ENCODE measurements at regions not wholly inside any gene's neighbourhood (a gene's known extent, or its start where the extent isn't known, plus 50 kb on each side); places are given as distances from the start of the nearest gene placed in this dataset.
"Not testable (repeated sequence)": the region's sequence is repeated elsewhere in the genome, so short reads cannot be mapped to it uniquely, and the experiment has no call there.

DNA sequence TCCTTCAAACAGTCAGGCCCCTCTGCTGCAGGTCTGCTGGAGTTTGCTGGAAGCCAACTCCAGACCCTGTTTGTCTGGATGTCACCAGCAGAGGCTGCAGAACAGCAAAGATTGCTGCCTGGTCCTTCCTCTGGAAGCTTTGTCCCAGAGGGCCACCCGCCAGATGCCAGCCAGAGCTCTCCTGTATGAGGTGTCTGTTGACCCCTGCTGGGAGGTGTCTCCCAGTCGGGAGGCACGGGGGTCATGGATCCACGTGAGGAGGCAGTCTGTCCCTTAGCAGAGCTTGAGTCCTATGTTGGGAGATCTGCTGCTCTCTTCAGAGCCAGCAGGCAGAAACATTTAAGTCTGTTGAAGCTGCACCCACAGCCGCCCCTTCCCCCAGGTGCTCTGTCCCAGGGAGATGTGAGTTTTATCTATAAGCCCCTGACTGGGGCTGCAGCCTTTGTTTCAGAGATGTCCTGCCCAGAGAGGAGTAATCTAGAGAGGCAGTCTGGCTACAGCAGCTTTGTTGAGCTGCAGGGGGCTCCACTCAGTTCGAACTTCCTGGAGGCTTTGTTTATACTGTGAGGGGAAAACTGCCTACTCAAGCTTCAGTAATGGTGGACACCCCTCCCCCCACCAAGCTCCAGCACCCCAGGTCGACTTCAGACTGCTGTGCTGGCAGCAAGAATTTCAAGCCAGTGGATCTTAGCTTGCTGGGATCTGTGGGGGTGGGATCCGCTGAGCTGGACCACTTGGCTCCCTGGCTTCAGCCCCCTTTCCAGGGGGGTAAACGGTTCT lies 72.1 kb downstream of the OGFRL1 start:
- H3K9me3 Mint-ChIP-seq; H3K4me1 Mint-ChIP-seq (ENCODE audit: low read depth); H3K36me3 Mint-ChIP-seq (ENCODE audit: low read depth); H3K27me3 Mint-ChIP-seq (ENCODE audit: low read depth); H3K27ac Mint-ChIP-seq; DNase-seq (ENCODE audit: low spot score); H3K4me3 Mint-ChIP-seq: not testable (repeated sequence)

DNA sequence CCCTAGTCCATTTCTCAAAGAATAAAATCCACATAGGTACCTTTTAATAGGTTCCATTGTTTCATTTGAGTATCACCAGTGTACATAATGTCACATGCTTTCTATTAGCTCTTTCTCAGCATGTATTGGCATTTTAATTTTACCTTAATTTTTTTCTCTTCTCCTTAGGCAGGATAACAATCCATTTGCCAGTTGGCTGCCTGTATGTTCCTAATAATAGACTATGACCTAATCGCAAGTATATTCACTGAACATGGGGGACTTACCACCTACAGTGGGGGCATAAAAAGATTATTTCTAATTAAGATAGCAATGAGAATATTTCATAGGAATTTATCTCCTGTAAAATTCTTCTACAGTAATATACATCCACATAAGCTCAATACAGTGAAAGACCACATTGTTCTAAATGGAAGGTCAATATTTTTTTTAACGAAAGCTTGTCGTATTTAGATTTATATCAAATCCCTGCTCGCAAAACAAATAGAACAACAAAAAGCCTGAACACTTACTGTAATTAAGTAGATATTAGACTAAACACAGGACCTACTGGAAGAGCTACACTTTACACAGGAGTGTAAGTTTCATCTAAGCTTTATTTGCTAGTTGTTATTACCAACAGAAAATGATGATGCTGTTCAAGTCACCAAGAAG lies 76.4 kb downstream of the OGFRL1 start:
- no peaks in the 10 kb centered on the region for H3K9me3 Mint-ChIP-seq
- DNase-seq (ENCODE audit: low spot score) = no peak
- peaks cover 9% of the 10 kb centered on the region for H3K4me1 Mint-ChIP-seq (ENCODE audit: low read depth)
- no peak overlapping the region for H3K4me3 Mint-ChIP-seq
- peaks cover 3% of the 10 kb centered on the region for H3K27me3 Mint-ChIP-seq (ENCODE audit: low read depth)
- no peak overlapping the region for H3K27ac Mint-ChIP-seq
- H3K36me3 Mint-ChIP-seq (ENCODE audit: low read depth) = no peaks in the 10 kb centered on the region

DNA sequence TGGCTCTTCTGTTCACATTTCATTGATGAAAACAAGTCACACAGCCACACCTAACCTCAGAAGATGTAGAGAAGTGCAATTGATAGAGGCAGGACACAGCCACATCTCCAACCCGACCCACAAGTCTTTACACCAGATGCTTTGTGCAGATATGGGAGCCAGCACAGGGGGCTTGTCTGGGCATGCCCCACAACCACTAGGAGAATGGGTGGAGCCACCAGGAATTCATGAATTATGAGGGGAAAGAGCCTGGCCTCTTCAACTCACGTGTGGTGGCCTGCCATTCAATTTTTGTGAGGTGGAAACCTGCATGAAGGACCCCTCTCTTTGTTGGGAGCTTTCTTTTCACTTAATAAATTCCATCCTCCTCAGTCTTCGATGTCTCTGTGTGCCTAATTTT lies 79.1 kb downstream of the OGFRL1 start:
- DNase-seq (ENCODE audit: low spot score) = no peak
- Mint-ChIP-seq H3K4me3 (no peak overlapping the region), H3K27ac (no peak overlapping the region), H3K36me3 (ENCODE audit: low read depth) (no peaks in the 10 kb centered on the region), H3K27me3 (ENCODE audit: low read depth) (no peaks in the 10 kb centered on the region), H3K4me1 (ENCODE audit: low read depth) (peaks cover 9% of the 10 kb centered on the region), H3K9me3 (no peaks in the 10 kb centered on the region)

DNA sequence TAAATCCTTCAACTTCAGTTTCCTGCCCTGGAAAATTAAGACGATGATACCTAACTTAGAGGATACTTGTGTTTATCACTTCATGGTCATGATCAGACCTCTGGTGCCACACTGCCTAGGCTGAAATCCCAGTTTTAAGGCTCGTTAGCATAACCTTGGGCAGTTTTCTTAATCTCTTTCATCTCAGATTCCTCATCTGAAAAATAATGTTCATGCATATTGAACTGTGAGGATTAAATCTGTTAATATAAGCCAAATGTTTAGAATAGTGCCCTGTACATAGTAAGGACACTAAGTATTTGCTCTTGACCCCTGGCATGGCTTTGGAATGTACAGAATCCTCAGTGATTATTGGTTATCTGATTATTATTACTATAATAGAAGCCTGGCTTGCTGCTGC lies 79.7 kb downstream of the OGFRL1 start:
- Mint-ChIP-seq H3K9me3 (no peaks in the 10 kb centered on the region), H3K4me1 (ENCODE audit: low read depth) (peaks cover 9% of the 10 kb centered on the region), H3K27ac (no peak overlapping the region), H3K36me3 (ENCODE audit: low read depth) (no peaks in the 10 kb centered on the region), H3K4me3 (no peak overlapping the region), H3K27me3 (ENCODE audit: low read depth) (no peaks in the 10 kb centered on the region)
- no peak for DNase-seq (ENCODE audit: low spot score)

DNA sequence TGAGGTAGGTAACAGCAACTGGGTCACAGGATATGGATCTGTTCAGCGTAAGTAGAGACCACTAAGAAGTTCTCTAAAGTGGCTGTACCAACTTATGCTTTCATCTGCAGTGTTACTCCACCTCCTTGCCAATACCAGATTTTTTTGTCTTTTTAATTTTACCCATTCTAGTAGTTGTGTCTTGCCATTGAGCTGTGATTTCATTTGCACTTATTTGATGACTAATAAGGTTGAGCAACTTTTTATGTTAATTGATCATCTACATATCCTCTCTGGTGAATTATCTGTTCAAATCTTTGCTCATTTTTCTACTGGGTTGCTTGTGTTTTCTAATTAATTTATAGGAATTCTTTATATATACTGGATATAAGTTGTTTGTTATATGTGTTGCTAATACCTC lies 82.9 kb downstream of the OGFRL1 start:
- no peak for DNase-seq (ENCODE audit: low spot score)
- Mint-ChIP-seq H3K4me3 (no peak overlapping the region), H3K27me3 (ENCODE audit: low read depth) (peaks cover 5% of the 10 kb centered on the region), H3K9me3 (no peaks in the 10 kb centered on the region), H3K27ac (no peak overlapping the region), H3K4me1 (ENCODE audit: low read depth) (peaks cover 5% of the 10 kb centered on the region), H3K36me3 (ENCODE audit: low read depth) (no peaks in the 10 kb centered on the region)

DNA sequence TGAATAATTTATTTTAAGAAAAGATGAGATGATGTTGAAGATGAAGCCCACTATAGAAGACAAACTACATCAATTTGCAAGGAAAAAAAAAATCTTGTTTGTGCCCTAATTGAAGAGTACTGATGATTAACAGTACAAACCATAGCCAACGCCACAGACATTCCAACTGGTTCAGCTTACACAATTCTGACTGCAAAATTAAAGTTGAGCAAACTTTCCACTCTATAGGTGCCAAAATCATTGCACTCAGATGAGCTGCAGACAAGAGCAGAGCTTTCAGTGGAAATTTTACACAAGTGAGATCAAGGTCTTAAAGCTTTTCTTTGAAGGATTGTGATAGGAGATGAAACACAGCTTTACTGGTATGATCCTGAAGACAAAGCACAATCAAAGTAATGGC lies 85.3 kb downstream of the OGFRL1 start:
- Mint-ChIP-seq H3K4me3 (no peak overlapping the region), H3K27me3 (ENCODE audit: low read depth) (peaks cover 8% of the 10 kb centered on the region), H3K36me3 (ENCODE audit: low read depth) (no peaks in the 10 kb centered on the region), H3K9me3 (no peaks in the 10 kb centered on the region), H3K4me1 (ENCODE audit: low read depth) (no peaks in the 10 kb centered on the region), H3K27ac (no peak overlapping the region)
- no peak for DNase-seq (ENCODE audit: low spot score)

DNA sequence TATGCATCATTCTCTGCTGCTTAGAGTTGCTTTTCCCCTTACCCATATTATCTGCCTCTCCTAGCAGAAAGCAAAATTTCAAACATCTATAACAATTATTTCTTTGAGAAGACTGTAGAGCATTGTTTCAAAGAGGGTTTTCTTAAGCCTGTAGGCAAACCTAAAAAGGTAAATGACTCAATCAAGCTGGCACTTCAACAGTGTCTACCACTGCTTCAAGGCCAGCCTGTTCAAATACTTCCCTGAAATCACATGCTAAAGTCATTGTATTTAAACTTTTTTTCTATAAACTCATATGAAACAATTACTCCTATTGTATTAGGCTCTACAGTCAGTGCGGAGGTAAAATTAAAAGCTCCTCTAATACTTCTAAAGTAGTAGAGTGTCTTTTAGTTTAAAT lies 87.1 kb downstream of the OGFRL1 start:
- H3K27me3 Mint-ChIP-seq (ENCODE audit: low read depth) = peaks cover 8% of the 10 kb centered on the region
- no peaks in the 10 kb centered on the region for H3K4me1 Mint-ChIP-seq (ENCODE audit: low read depth)
- no peaks in the 10 kb centered on the region for H3K36me3 Mint-ChIP-seq (ENCODE audit: low read depth)
- no peak overlapping the region for H3K4me3 Mint-ChIP-seq
- H3K27ac Mint-ChIP-seq = no peak overlapping the region
- DNase-seq (ENCODE audit: low spot score) = no peak
- no peaks in the 10 kb centered on the region for H3K9me3 Mint-ChIP-seq

DNA sequence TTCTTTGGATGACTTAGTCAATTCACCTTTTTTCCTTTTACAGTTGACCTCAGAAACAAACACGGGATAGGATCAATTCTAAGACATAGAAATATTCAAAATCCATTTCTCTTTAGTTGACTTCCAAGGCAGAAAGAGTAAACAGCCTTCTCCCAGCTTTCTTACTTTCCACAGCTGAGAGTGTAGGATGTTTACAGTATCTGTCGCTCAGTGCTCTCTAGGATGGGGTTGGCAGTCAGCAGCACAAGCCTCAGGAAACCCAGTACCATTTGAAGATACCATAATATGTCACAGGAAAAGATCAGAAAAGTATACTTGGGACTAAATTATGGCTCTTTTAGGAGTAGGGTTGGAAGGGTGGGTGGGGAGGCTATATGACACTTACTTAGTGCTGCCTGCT lies 88.2 kb downstream of the OGFRL1 start:
- DNase-seq (ENCODE audit: low spot score) = no peak
- H3K4me1 Mint-ChIP-seq (ENCODE audit: low read depth) = no peaks in the 10 kb centered on the region
- H3K27me3 Mint-ChIP-seq (ENCODE audit: low read depth) = peaks cover 8% of the 10 kb centered on the region
- H3K9me3 Mint-ChIP-seq = no peaks in the 10 kb centered on the region
- H3K36me3 Mint-ChIP-seq (ENCODE audit: low read depth) = no peaks in the 10 kb centered on the region
- H3K4me3 Mint-ChIP-seq = no peak overlapping the region
- no peak overlapping the region for H3K27ac Mint-ChIP-seq

DNA sequence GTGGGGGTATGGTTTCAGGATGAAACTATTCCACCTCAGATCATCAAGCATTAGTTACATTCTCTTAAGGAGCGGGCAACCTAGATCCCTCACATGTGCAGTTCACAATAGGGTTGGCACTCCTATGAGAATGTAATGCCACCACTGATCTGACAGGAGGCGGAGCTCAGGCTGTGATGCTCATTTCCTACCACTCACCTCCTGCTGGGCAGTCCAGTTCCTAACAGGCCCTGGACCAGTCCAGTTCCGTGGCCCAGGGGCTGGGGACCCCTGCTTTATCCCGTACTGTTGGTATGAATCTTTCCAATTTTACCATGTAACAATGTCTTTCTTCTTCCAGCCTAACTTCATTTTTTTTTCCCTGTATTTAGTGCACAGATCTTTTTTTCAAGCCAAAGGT lies 94.9 kb downstream of the OGFRL1 start:
- no peak overlapping the region for H3K4me3 Mint-ChIP-seq
- no peaks in the 10 kb centered on the region for H3K4me1 Mint-ChIP-seq (ENCODE audit: low read depth)
- H3K27me3 Mint-ChIP-seq (ENCODE audit: low read depth) = no peaks in the 10 kb centered on the region
- no peaks in the 10 kb centered on the region for H3K36me3 Mint-ChIP-seq (ENCODE audit: low read depth)
- no peaks in the 10 kb centered on the region for H3K9me3 Mint-ChIP-seq
- DNase-seq (ENCODE audit: low spot score) = no peak
- H3K27ac Mint-ChIP-seq = no peak overlapping the region

DNA sequence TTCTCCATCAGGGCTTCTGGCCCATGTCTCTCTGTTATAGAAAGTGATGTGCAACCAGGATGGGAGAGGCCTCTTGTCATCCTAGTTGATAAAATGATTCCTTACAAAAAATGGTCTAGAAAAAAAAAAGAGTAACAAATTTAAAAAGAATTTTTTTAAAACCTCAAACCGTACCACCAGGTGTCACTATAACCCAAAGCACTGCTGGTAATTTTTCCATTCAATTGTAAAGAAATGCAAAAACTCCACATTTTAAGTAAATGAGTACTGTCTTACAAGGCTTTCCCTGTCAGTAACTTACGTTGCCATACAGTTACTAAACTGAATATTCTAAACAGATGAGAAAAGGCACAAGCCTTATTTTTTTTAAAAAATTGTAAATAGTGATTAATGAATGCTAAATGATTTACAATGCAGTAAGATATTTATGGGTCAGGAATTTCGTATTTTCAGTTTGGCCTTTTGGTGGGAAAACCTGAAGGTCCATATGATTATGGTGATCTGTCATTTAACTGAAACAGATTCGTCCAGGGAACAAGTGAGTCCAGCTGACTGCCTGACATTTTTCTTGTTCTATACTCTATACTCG lies 95.4 kb downstream of the OGFRL1 start:
- H3K4me3 Mint-ChIP-seq = no peak overlapping the region
- no peaks in the 10 kb centered on the region for H3K36me3 Mint-ChIP-seq (ENCODE audit: low read depth)
- no peak for DNase-seq (ENCODE audit: low spot score)
- H3K27me3 Mint-ChIP-seq (ENCODE audit: low read depth) = no peaks in the 10 kb centered on the region
- H3K4me1 Mint-ChIP-seq (ENCODE audit: low read depth) = no peaks in the 10 kb centered on the region
- no peaks in the 10 kb centered on the region for H3K9me3 Mint-ChIP-seq
- H3K27ac Mint-ChIP-seq = no peak overlapping the region

DNA sequence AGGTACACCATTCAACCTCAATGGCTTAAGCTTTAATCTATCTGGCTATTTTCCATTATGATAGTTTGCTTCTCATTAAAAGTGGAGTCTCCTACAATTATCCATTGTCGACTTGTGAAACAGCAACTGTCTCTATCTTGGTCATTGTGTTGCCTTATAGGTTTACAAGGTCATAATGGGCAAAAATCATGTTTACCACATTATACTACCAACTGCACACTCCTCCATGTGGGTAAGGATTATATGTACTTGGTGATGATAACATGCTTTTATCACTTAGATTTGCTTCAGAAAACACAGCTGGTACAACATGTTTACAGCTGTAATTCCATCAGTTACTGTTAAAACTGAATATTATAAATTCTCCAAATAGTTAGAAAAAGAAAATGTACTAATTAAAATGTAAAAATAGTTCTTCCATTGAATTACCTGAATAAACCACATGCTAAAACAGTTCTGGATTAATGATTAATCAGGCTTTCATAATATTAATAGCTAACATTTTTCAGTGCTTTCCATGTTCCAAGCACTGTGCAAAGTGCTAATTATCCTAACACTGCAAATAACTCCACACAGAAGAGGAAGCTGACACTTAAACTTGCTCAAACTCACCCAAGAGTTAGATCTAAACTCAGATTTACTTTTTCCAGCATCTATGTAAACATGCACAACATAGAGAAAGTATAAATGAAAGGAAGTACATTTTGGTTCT lies 96.7 kb downstream of the OGFRL1 start:
- no peaks in the 10 kb centered on the region for H3K9me3 Mint-ChIP-seq
- no peaks in the 10 kb centered on the region for H3K36me3 Mint-ChIP-seq (ENCODE audit: low read depth)
- no peak overlapping the region for H3K27ac Mint-ChIP-seq
- H3K4me3 Mint-ChIP-seq = no peak overlapping the region
- no peaks in the 10 kb centered on the region for H3K4me1 Mint-ChIP-seq (ENCODE audit: low read depth)
- no peak for DNase-seq (ENCODE audit: low spot score)
- no peaks in the 10 kb centered on the region for H3K27me3 Mint-ChIP-seq (ENCODE audit: low read depth)

DNA sequence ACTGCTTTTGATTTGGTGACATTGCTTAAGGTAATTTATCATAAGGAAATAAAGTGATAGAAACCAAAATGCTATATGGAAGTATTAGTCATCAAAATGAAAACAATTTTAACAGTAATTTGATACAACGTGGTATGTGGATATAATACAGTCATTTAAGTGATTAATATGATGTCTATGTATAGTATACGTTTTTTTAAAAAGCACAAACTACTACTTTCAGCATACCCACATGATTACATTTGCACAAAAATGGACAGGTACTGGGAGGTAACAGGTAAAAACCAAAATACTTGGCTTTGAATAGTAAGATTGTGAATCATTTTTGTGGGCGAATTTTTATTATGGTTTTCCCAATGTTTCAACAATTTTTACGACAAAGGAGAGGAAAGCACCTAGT lies 97.6 kb downstream of the OGFRL1 start:
- H3K9me3 Mint-ChIP-seq = no peaks in the 10 kb centered on the region
- no peaks in the 10 kb centered on the region for H3K36me3 Mint-ChIP-seq (ENCODE audit: low read depth)
- no peaks in the 10 kb centered on the region for H3K27me3 Mint-ChIP-seq (ENCODE audit: low read depth)
- H3K27ac Mint-ChIP-seq = no peak overlapping the region
- no peak for DNase-seq (ENCODE audit: low spot score)
- H3K4me3 Mint-ChIP-seq = no peak overlapping the region
- H3K4me1 Mint-ChIP-seq (ENCODE audit: low read depth) = no peaks in the 10 kb centered on the region

DNA sequence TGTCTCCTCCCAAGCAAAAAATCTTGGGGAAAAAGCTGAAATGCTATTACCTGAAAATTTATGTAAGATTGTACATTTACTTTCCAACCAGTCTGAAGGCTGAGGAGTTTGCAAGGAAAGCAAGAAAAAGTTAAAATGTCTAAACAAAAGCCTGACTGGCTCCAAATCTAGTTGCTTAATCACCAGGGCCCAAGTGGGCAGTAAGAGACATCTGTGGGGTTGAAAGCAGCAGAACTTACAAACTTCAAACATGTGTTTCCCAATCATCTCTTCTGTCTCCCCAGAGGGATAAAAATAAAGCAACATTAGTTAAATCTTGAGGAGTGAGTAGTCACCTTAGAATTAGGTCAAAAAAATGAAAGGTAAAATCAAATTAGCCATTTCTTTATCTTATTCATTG lies 98.6 kb downstream of the OGFRL1 start:
- Mint-ChIP-seq H3K4me1 (ENCODE audit: low read depth) (no peaks in the 10 kb centered on the region), H3K36me3 (ENCODE audit: low read depth) (no peaks in the 10 kb centered on the region), H3K27ac (no peak overlapping the region), H3K9me3 (no peaks in the 10 kb centered on the region), H3K27me3 (ENCODE audit: low read depth) (peaks cover 4% of the 10 kb centered on the region), H3K4me3 (no peak overlapping the region)
- no peak for DNase-seq (ENCODE audit: low spot score)

DNA sequence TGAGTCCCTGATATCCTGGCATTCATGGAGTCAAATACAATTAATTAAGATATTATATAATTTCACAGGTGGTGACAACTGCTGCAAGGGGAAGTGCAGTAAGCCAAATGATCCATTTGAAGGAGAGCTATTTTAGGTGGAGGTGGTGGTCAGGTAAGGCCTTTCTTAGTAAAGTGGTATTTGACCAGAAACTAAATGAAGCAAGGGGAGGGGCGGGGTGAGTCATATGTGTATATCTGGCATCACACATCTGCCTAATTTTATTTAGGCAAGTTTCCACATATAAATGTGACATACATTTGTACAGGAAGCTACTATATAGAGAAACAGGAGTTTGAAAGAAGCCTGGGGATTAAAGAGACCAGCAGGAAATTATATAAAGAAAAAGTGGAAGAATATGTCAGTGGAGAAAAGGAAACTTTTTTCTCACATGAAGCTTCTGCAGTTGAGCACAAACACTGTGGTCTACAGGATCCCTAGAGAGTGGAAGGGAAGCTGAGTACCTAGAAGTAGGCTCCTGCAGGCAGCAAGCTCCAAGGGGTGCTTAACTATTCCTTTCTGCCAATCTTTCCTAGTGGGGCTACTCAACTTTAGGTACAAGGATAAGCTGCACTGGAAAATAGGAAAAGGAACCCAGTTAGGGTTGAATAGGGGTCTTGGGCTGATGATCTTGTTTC lies 99.6 kb downstream of the OGFRL1 start:
- no peak overlapping the region for H3K4me3 Mint-ChIP-seq
- no peak overlapping the region for H3K27ac Mint-ChIP-seq
- no peaks in the 10 kb centered on the region for H3K36me3 Mint-ChIP-seq (ENCODE audit: low read depth)
- no peak for DNase-seq (ENCODE audit: low spot score)
- no peaks in the 10 kb centered on the region for H3K9me3 Mint-ChIP-seq
- peaks cover 5% of the 10 kb centered on the region for H3K27me3 Mint-ChIP-seq (ENCODE audit: low read depth)
- no peaks in the 10 kb centered on the region for H3K4me1 Mint-ChIP-seq (ENCODE audit: low read depth)

All from T-helper 2 cell treated with Interferon-gamma antibody and Interleukin-4, amounts not matched to agents 5 μg/mL and 100 μg/mL, for 36 hours (primary cell).